SK-N-SH (cell line): ENCODE measurements at regions not wholly inside any gene's neighbourhood (a gene's known extent, or its start where the extent isn't known, plus 50 kb on each side); places are given as distances from the start of the nearest gene placed in this dataset.

Source experiments
- EZH2phosphoT487 ChIP-seq: fragments of 200-600 bp; sonication (generic); IDR thresholded peaks from 2 replicates; pipeline ENCODE4 v1.6.1; 2017; ENCODE audit warnings: low read depth, mixed run types, mild to moderate bottlenecking, antibody characterized with exemption, moderate library complexity, borderline replicate concordance
- MXI1 ChIP-seq: IDR thresholded peaks from 2 replicates; pipeline ENCODE4 v1.6.1; 2012; ENCODE audit warnings: mild to moderate bottlenecking, low read depth, low read length, improper control_type of control experiment
- NRF1 ChIP-seq: IDR thresholded peaks from 2 replicates; pipeline ENCODE4 v1.6.1; 2012; ENCODE audit warnings: low read depth, mild to moderate bottlenecking, low read length
- POLR2AphosphoS5 ChIP-seq: IDR thresholded peaks from 2 replicates; pipeline ENCODE4 v1.6.1; 2012; ENCODE audit warnings: low read depth, low read length
- RAD21 ChIP-seq: IDR thresholded peaks from 2 replicates; pipeline ENCODE4 v1.6.1; 2012; ENCODE audit warnings: mild to moderate bottlenecking, low read length
- RCOR1 ChIP-seq: fragments of 150-350 bp; IDR thresholded peaks from 2 replicates; pipeline ENCODE4 v1.6.1; 2017; ENCODE audit warnings: antibody characterized with exemption, low read length
- TF ChIP-seq, protein P1 (sequence below): fragments of 200-600 bp; sonication (generic); IDR thresholded peaks from 2 replicates; pipeline ENCODE4 v1.6.1; 2017; ENCODE audit warnings: antibody characterized with exemption, mild to moderate bottlenecking, moderate library complexity
- TF ChIP-seq, protein P2 (sequence below): IDR thresholded peaks from 2 replicates; pipeline ENCODE4 v1.4.0; 2012; ENCODE audit warnings: low read depth, borderline replicate concordance

DNA sequence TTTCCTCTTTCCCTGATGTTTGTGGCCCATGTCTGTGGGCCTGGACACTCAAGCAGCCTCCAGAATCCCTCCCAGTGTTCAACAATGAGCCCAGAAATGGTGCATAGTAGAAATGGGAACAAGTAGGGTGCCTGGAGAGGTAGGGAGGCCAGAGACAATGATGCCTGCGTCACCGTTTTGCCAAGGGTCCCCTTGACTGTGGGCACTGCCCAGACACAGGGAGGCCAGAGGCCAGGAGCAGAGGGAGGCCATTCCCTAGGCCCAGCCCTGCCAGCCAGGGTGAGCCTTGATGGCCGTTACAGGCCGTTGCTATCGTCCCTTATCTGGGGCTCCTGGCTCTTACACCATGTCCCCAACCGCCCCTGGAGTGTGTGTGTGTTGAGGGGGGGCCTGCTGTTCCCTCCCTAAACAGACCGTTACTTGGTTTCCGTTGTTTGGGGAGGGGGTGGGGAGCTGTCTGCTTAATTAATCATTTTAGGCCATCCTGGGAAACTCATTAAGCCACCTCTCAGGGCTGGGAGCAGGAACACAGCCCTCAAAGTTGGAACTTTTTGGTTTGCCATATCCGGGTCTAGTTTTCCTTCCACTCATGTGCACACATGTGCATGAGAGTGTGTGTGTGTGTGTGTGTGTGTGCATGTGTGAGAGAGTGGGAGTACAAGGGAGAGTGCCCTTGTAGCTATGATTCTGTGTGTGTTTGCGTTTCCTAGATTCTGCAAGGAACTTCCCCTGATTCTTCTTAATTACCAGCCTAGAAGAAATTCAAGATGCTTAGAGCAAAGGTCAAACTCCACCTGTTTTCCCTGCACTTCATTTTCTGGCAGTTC lies 135.2 kb upstream of the HAAO start:
- TF ChIP-seq, protein P1, sequence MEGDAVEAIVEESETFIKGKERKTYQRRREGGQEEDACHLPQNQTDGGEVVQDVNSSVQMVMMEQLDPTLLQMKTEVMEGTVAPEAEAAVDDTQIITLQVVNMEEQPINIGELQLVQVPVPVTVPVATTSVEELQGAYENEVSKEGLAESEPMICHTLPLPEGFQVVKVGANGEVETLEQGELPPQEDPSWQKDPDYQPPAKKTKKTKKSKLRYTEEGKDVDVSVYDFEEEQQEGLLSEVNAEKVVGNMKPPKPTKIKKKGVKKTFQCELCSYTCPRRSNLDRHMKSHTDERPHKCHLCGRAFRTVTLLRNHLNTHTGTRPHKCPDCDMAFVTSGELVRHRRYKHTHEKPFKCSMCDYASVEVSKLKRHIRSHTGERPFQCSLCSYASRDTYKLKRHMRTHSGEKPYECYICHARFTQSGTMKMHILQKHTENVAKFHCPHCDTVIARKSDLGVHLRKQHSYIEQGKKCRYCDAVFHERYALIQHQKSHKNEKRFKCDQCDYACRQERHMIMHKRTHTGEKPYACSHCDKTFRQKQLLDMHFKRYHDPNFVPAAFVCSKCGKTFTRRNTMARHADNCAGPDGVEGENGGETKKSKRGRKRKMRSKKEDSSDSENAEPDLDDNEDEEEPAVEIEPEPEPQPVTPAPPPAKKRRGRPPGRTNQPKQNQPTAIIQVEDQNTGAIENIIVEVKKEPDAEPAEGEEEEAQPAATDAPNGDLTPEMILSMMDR, result no peak
- TF ChIP-seq, protein P2, sequence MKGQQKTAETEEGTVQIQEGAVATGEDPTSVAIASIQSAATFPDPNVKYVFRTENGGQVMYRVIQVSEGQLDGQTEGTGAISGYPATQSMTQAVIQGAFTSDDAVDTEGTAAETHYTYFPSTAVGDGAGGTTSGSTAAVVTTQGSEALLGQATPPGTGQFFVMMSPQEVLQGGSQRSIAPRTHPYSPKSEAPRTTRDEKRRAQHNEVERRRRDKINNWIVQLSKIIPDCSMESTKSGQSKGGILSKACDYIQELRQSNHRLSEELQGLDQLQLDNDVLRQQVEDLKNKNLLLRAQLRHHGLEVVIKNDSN, result no peak
- TF ChIP-seq POLR2AphosphoS5, result no peak
- TF ChIP-seq MXI1, result no peak
- no peak for TF ChIP-seq EZH2phosphoT487
- TF ChIP-seq NRF1, result no peak
- no peak for TF ChIP-seq RAD21
- no peak for TF ChIP-seq RCOR1
